ENCODE measurements at regions not wholly inside any gene's neighbourhood (a gene's known extent, or its start where the extent isn't known, plus 50 kb on each side); places are given as distances from the start of the nearest gene placed in this dataset.

GRCh38 chr2:149857344-149857743, 269.8 kb upstream of the MMADHC start:
- TF ChIP-seq CTCF (IDR thresholded peaks at IDR 0.05) = no peak
- TF ChIP-seq ZFX (IDR thresholded peaks at IDR 0.05; ENCODE audit: borderline replicate concordance) = no peak
